ENCODE measurements at regions not wholly inside any gene's neighbourhood (a gene's known extent, or its start where the extent isn't known, plus 50 kb on each side); places are given as distances from the start of the nearest gene placed in this dataset.

DNA sequence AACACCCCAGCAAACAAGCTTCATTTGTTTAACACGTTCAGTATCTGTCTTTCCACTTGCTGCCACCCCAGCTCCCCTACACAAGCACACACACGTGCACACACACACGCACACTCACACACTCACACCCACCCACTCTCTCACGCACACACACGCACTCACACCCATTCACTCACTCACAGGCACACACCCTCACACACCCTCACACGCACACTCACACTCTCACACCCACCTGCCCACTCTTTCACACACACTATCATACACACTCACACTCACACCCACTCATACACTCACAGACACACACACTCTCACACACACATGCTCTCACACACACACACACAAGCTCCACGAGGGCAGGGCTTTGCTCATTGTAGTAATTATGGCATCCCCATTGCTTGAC lies 378.8 kb upstream of the SULF2 start:
- no peak for TF ChIP-seq TCF7 (IDR thresholded peaks at IDR 0.05; ENCODE audit: borderline replicate concordance)
- TF ChIP-seq, protein P1, sequence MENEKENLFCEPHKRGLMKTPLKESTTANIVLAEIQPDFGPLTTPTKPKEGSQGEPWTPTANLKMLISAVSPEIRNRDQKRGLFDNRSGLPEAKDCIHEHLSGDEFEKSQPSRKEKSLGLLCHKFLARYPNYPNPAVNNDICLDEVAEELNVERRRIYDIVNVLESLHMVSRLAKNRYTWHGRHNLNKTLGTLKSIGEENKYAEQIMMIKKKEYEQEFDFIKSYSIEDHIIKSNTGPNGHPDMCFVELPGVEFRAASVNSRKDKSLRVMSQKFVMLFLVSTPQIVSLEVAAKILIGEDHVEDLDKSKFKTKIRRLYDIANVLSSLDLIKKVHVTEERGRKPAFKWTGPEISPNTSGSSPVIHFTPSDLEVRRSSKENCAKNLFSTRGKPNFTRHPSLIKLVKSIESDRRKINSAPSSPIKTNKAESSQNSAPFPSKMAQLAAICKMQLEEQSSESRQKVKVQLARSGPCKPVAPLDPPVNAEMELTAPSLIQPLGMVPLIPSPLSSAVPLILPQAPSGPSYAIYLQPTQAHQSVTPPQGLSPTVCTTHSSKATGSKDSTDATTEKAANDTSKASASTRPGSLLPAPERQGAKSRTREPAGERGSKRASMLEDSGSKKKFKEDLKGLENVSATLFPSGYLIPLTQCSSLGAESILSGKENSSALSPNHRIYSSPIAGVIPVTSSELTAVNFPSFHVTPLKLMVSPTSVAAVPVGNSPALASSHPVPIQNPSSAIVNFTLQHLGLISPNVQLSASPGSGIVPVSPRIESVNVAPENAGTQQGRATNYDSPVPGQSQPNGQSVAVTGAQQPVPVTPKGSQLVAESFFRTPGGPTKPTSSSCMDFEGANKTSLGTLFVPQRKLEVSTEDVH (IDR thresholded peaks at IDR 0.05; ENCODE audit: low read depth, partially characterized antibody) = no peak
- peak; percentile 6 for TF ChIP-seq PBX3 (IDR thresholded peaks at IDR 0.05; ENCODE audit: insufficient replicate concordance, low read depth, low read length)
- no peak for TF ChIP-seq ZNF622 (IDR thresholded peaks at IDR 0.05)
- no peak for TF ChIP-seq IRF4 (IDR thresholded peaks at IDR 0.05; ENCODE audit: low read depth, low read length)
- TF ChIP-seq SKIL (IDR thresholded peaks at IDR 0.05; ENCODE audit: low read depth, poor library complexity, severe bottlenecking) = no peak
- TF ChIP-seq BCL3 (IDR thresholded peaks at IDR 0.05; ENCODE audit: borderline replicate concordance, insufficient read depth, low read depth, low read length, poor library complexity, severe bottlenecking) = peak; percentile 57
- in situ Hi-C loops (cut with MboI) = no loop called here
- no peak overlapping the region for H3K27ac ChIP-seq (ENCODE audit: control insufficient read depth, insufficient read depth)
- ChIA-PET POLR2A (no interaction called here), CTCF (no interaction called here), SMC1A (ENCODE audit: uncharacterized antibody, unreplicated experiment) (no interaction called here), RAD21 (ENCODE audit: unreplicated experiment) (no interaction called here)
- DNase-seq (ENCODE audit: low read depth, low spot score) (no peak), FAIRE-seq (no peak), ATAC-seq (no peak)
- H3K4me3 ChIP-seq = no peak overlapping the region
- H3K36me3 ChIP-seq (ENCODE audit: control insufficient read depth in 2 of 2, insufficient read depth in 2 of 2, low read length in 1 of 2) = no peaks in the 10 kb centered on the region
- H3K79me2 ChIP-seq (ENCODE audit: control insufficient read depth, insufficient read depth, low read length) = no peaks in the 10 kb centered on the region
- H3K9ac ChIP-seq (ENCODE audit: control insufficient read depth, insufficient read depth, low read length) = no peak overlapping the region
- intact Hi-C loops (cut with micrococcal nuclease; ENCODE audit: unreplicated experiment) = no loop called here
- no peak overlapping the region for H2AFZ ChIP-seq (ENCODE audit: control insufficient read depth, low read depth, low read length)
- H3K9me3 ChIP-seq (replicated peaks; ENCODE audit: control insufficient read depth, insufficient read depth, low read length) = no peaks in the 10 kb centered on the region
- BruUV-seq (replicated peaks) = no TSS peak
- H4K20me1 ChIP-seq (ENCODE audit: control insufficient read depth, insufficient read depth) = no peaks in the 10 kb centered on the region
- WGBS (ENCODE audit: insufficient coverage, insufficient replicate concordance, low lambda C conversion rate, missing lambda C conversion rate) = 20% methylated on average over 5 of the region's 7 CpGs
- no peaks in the 10 kb centered on the region for H3K4me1 ChIP-seq (ENCODE audit: control insufficient read depth, insufficient read depth, low read length)
- H3K4me2 ChIP-seq (ENCODE audit: control insufficient read depth, insufficient read depth) = no peak overlapping the region
- no peaks in the 10 kb centered on the region; a peak in 2 of 4 replicates for H3K27me3 ChIP-seq (replicated peaks in 1 of 2; ENCODE audit: control insufficient read depth in 2 of 2, insufficient read depth in 2 of 2, low read length in 1 of 2)
